Mesenchymal stem cell (in vitro differentiated cells and primary cell): ENCODE measurements at regions not wholly inside any gene's neighbourhood (a gene's known extent, or its start where the extent isn't known, plus 50 kb on each side); places are given as distances from the start of the nearest gene placed in this dataset.
A peak's percentile ranks its signal among the peaks of the same experiment; 100 is the strongest.

Experiments used
- DNase-seq: peaks from one replicate; pipeline ENCODE4 v3.0.0-alpha.2; 2013
- H2AFZ ChIP-seq: one replicate; pipeline ENCODE4 v1.6.1; 2013; ENCODE audit warnings: low read depth, mild to moderate bottlenecking, control low read depth, inconsistent platforms, low read length, moderate library complexity
- H2AK5ac ChIP-seq: 2 replicates; pipeline ENCODE4 v1.6.1; 2013; ENCODE audit warnings: low read length, moderate library complexity, mild to moderate bottlenecking, inconsistent platforms; ENCODE audit not compliant: severe bottlenecking
- H2BK120ac ChIP-seq: one replicate; pipeline ENCODE4 v1.6.1; 2013; ENCODE audit warnings: low read depth, mild to moderate bottlenecking, inconsistent platforms, low read length, moderate library complexity
- H2BK12ac ChIP-seq, 2 experiments: one replicate each; pipeline ENCODE4 v1.6.1; 2013; ENCODE audit warnings: inconsistent platforms in 2 of 2, low read length in 2 of 2, mild to moderate bottlenecking in 2 of 2, moderate library complexity in 2 of 2, control low read depth in 1 of 2
- H2BK15ac ChIP-seq: one replicate; pipeline ENCODE4 v1.6.1; 2013; ENCODE audit warnings: mild to moderate bottlenecking, low read depth, inconsistent platforms; ENCODE audit not compliant: poor library complexity, severe bottlenecking
- H2BK5ac ChIP-seq: 2 replicates; pipeline ENCODE4 v1.6.1; 2013; ENCODE audit warnings: low read depth, mild to moderate bottlenecking, low read length, control low read depth, inconsistent platforms; ENCODE audit not compliant: poor library complexity, severe bottlenecking
- H3K14ac ChIP-seq, 2 experiments: one replicate each; pipeline ENCODE4 v1.6.1; 2013; ENCODE audit warnings: inconsistent platforms in 2 of 2, low read length in 2 of 2, control low read depth in 1 of 2, mild to moderate bottlenecking in 1 of 2, moderate library complexity in 1 of 2
- H3K18ac ChIP-seq, 2 experiments: one replicate each; pipeline ENCODE4 v1.6.1; 2013; ENCODE audit warnings: inconsistent platforms in 2 of 2, low read length in 2 of 2, control low read depth in 1 of 2, low read depth in 1 of 2, mild to moderate bottlenecking in 1 of 2
- H3K23ac ChIP-seq, 2 experiments: one replicate each; pipeline ENCODE4 v1.6.1; 2013; ENCODE audit warnings: inconsistent platforms in 2 of 2, low read length in 2 of 2, mild to moderate bottlenecking in 2 of 2, moderate library complexity in 2 of 2, control low read depth in 1 of 2
- H3K27ac ChIP-seq: 2 replicates; pipeline ENCODE4 v1.5.1; 2013; ENCODE audit warnings: mild to moderate bottlenecking, moderate library complexity, low read length, control low read depth, inconsistent platforms; ENCODE audit not compliant: poor library complexity, severe bottlenecking
- H3K27me3 ChIP-seq, 2 experiments: 2 replicates each; pipeline versions ENCODE4 v1.6.1 to v1.7.0; 2013; ENCODE audit warnings: low read length in 2 of 2, mild to moderate bottlenecking in 2 of 2, moderate library complexity in 2 of 2, control low read depth in 1 of 2, inconsistent platforms in 1 of 2; ENCODE audit not compliant: control insufficient read depth in 1 of 2, insufficient read depth in 1 of 2
- H3K36me3 ChIP-seq, 2 experiments: 2 replicates each; pipeline versions ENCODE4 v1.6.1 to v1.7.0; 2013; ENCODE audit warnings: low read length in 2 of 2, control low read depth in 1 of 2, inconsistent platforms in 1 of 2, low read depth in 1 of 2, mild to moderate bottlenecking in 1 of 2; ENCODE audit not compliant: insufficient read depth in 2 of 2, control insufficient read depth in 1 of 2
- H3K4ac ChIP-seq, 2 experiments: one replicate each; pipeline ENCODE4 v1.6.1; 2013; ENCODE audit warnings: inconsistent platforms in 2 of 2, low read length in 2 of 2, mild to moderate bottlenecking in 2 of 2, moderate library complexity in 2 of 2, control low read depth in 1 of 2, low read depth in 1 of 2
- H3K4me1 ChIP-seq: 2 replicates; pipeline ENCODE4 v1.6.1; 2013; ENCODE audit warnings: low read depth, low read length, control low read depth; ENCODE audit not compliant: control insufficient read depth, insufficient read depth
- H3K4me2 ChIP-seq: 2 replicates; pipeline ENCODE4 v1.6.1; 2013; ENCODE audit warnings: low read length, mild to moderate bottlenecking, inconsistent platforms; ENCODE audit not compliant: poor library complexity, severe bottlenecking
- H3K4me3 ChIP-seq, 2 experiments: 2 replicates each; pipeline versions ENCODE4 v1.5.1 to v1.7.0; 2013; ENCODE audit warnings: low read length in 2 of 2, mild to moderate bottlenecking in 2 of 2, control low read depth in 1 of 2, low read depth in 1 of 2; ENCODE audit not compliant: insufficient read depth in 1 of 2
- H3K79me1 ChIP-seq: replicated peaks from 2 replicates; pipeline ENCODE4 v1.6.1; 2013; ENCODE audit warnings: mild to moderate bottlenecking, control low read depth, low read length, inconsistent platforms; ENCODE audit not compliant: poor library complexity, severe bottlenecking
- H3K9ac ChIP-seq: 2 replicates; pipeline ENCODE4 v1.7.0; 2013; ENCODE audit warnings: mild to moderate bottlenecking, low read length, moderate library complexity
- H3K9me3 ChIP-seq: 2 replicates; pipeline ENCODE4 v1.7.0; 2013; ENCODE audit warnings: mild to moderate bottlenecking, low read length; ENCODE audit not compliant: control insufficient read depth
- H4K8ac ChIP-seq: one replicate; pipeline ENCODE4 v1.6.1; 2013; ENCODE audit warnings: inconsistent platforms, mild to moderate bottlenecking, low read length, moderate library complexity
- H4K91ac ChIP-seq: one replicate; pipeline ENCODE4 v1.6.1; 2013; ENCODE audit warnings: mild to moderate bottlenecking, low read length, inconsistent platforms
- WGBS: methylation state at CpG from one replicate; pipeline ENCODE4 v1.1.7; 2013; ENCODE audit warnings: mixed read lengths; 5-methylcytosine and 5-hydroxymethylcytosine counted together

- no peak overlapping the region for H4K91ac ChIP-seq
- no peaks in the 10 kb centered on the region for H3K9me3 ChIP-seq
- H3K4me2 ChIP-seq: no peak overlapping the region
- H3K36me3 ChIP-seq: no peaks in the 10 kb centered on the region
- no peak overlapping the region for H2BK120ac ChIP-seq
- H3K9ac ChIP-seq: no peak overlapping the region
- H2AK5ac ChIP-seq: no peak overlapping the region
- H3K4me3 ChIP-seq: no peak overlapping the region
- no peak overlapping the region for H3K4ac ChIP-seq
- H3K27ac ChIP-seq: no peak overlapping the region
- no peak overlapping the region for H2BK5ac ChIP-seq
- H3K4me1 ChIP-seq: no peaks in the 10 kb centered on the region
- no peak overlapping the region for H4K8ac ChIP-seq
- H3K14ac ChIP-seq: no peak overlapping the region
- no peak overlapping the region for H2BK12ac ChIP-seq
- DNase-seq: no peak
- no CpG with 5 or more reads among the region's 1 CpG for WGBS
- no peaks in the 10 kb centered on the region for H3K27me3 ChIP-seq
- H2BK15ac ChIP-seq: no peak overlapping the region
- no peaks in the 10 kb centered on the region for H3K79me1 ChIP-seq
- H3K18ac ChIP-seq: no peak overlapping the region
- H3K23ac ChIP-seq: no peak overlapping the region
- H2AFZ ChIP-seq: no peak overlapping the region
Observed at GRCh38 chr12:114743799-114744198, 59.8 kb upstream of the TBX3 start.

- no peaks in the 10 kb centered on the region for H3K9me3 ChIP-seq
- no peaks in the 10 kb centered on the region for H3K36me3 ChIP-seq
- H2AK5ac ChIP-seq: no peak overlapping the region
- peak overlapping the region; percentile 60 for H2BK15ac ChIP-seq
- DNase-seq: no peak
- no peak overlapping the region for H3K14ac ChIP-seq
- WGBS: 99% methylated on average over 4 of the region's 4 CpGs
- no peak overlapping the region for H3K27ac ChIP-seq
- no peak overlapping the region for H2AFZ ChIP-seq
- H4K91ac ChIP-seq: peak overlapping the region; percentile 41
- H3K4me1 ChIP-seq: no peaks in the 10 kb centered on the region
- no peak overlapping the region for H3K9ac ChIP-seq
- H2BK5ac ChIP-seq: no peak overlapping the region
- no peak overlapping the region for H2BK12ac ChIP-seq
- H4K8ac ChIP-seq: no peak overlapping the region
- H3K27me3 ChIP-seq: no peaks in the 10 kb centered on the region
- H3K4me3 ChIP-seq: no peak overlapping the region
- H3K4ac ChIP-seq: no peak overlapping the region
- no peaks in the 10 kb centered on the region for H3K79me1 ChIP-seq
- no peak overlapping the region for H3K18ac ChIP-seq
- H2BK120ac ChIP-seq: no peak overlapping the region
- no peak overlapping the region for H3K4me2 ChIP-seq
- no peak overlapping the region for H3K23ac ChIP-seq
Observed at GRCh38 chr12:114743289-114743688, 59.3 kb upstream of the TBX3 start.

GRCh38 chr12:114742363-114742762 is 58.4 kb upstream of the TBX3 start:
- Histone ChIP-seq H2BK15ac (no peak overlapping the region), H3K9ac (no peak overlapping the region), H3K4me1 (no peaks in the 10 kb centered on the region), H3K9me3 (no peaks in the 10 kb centered on the region), H3K27ac (no peak overlapping the region), H3K23ac (no peak overlapping the region), H2AK5ac (no peak overlapping the region), H4K8ac (no peak overlapping the region), H3K36me3 (no peaks in the 10 kb centered on the region), H2AFZ (no peak overlapping the region), H3K4ac (peak overlapping the region in 1 of 2 experiments; percentile 13), H2BK12ac (no peak overlapping the region), H3K14ac (peak overlapping the region in 1 of 2 experiments; percentile 83), H3K4me3 (no peak overlapping the region), H4K91ac (peak overlapping the region; percentile 4), H3K79me1 (no peaks in the 10 kb centered on the region), H3K18ac (peak overlapping the region in 1 of 2 experiments; percentile 25), H2BK5ac (no peak overlapping the region), H2BK120ac (no peak overlapping the region), H3K4me2 (no peak overlapping the region), H3K27me3 (no peaks in the 10 kb centered on the region)
- no peak for DNase-seq
- WGBS: 37% methylated on average over 6 of the region's 9 CpGs

DNA sequence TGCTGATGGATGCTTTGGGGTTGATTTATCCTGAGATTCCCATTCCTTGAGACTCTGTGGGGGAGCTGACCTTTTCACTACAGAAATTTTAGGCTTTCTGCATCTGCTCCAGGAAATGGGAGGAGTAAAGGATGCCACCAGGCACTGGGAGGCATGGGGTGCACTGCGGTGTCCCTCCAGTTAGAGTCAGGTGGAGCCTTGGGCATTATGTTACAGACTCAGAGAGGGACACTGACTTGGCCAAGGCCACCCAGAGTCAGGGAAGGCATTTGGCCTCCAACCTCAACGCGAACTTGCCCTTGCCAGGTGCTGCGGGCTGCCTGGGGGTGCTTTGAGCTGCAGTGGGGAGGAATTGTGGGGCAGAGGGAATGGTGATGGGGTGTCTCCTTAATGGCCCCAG is 58.0 kb upstream of the TBX3 start:
- no peak overlapping the region for H3K4me2 ChIP-seq
- H2AFZ ChIP-seq: no peak overlapping the region
- WGBS: 92% methylated on average over 4 of the region's 4 CpGs

More for the DNA sequence above, 58.0 kb upstream of the TBX3 start:
- no peak overlapping the region for H2BK12ac ChIP-seq
- H3K23ac ChIP-seq: peak overlapping the region in 1 of 2 experiments; percentile 77
- no peak overlapping the region for H3K9ac ChIP-seq
- no peak overlapping the region for H2BK120ac ChIP-seq
- peak overlapping the region; percentile 4 for H4K91ac ChIP-seq
- no peaks in the 10 kb centered on the region for H3K36me3 ChIP-seq
- H3K27ac ChIP-seq: no peak overlapping the region
- peak overlapping the region in 1 of 2 experiments; percentile 83 for H3K14ac ChIP-seq
- H3K4me1 ChIP-seq: no peaks in the 10 kb centered on the region
- no peak overlapping the region for H2BK5ac ChIP-seq
- H3K18ac ChIP-seq: no peak overlapping the region
- H3K4me3 ChIP-seq: no peak overlapping the region
- peak overlapping the region; percentile 19 for H4K8ac ChIP-seq
- no peaks in the 10 kb centered on the region for H3K27me3 ChIP-seq
- no peak overlapping the region for H3K4ac ChIP-seq
- no peak overlapping the region for H2AK5ac ChIP-seq
- no peak overlapping the region for H2BK15ac ChIP-seq
- H3K79me1 ChIP-seq: no peaks in the 10 kb centered on the region
- DNase-seq: no peak
- no peaks in the 10 kb centered on the region for H3K9me3 ChIP-seq
